Keratinocyte (primary cell): ENCODE measurements at regions not wholly inside any gene's neighbourhood (a gene's known extent, or its start where the extent isn't known, plus 50 kb on each side); places are given as distances from the start of the nearest gene placed in this dataset.

ENCODE experiments used
- DNase-seq: peaks from one replicate; pipeline ENCODE4 v3.0.0-alpha.2; 2011; ENCODE audit warnings: low read depth, missing footprints, low spot score
- FAIRE-seq: peaks from 2 replicates; lab custom pipeline; 2011; peaks lifted over from hg19 to GRCh38; lab: Jason Lieb, UNC
- H2AFZ ChIP-seq: 2 replicates; pipeline ENCODE4 v1.6.0; 2012; ENCODE audit warnings: low read length, control low read depth, inconsistent platforms; ENCODE audit not compliant: control insufficient read depth
- H3K27ac ChIP-seq: 2 replicates; pipeline ENCODE4 v1.5.1; 2011; ENCODE audit warnings: low read length; ENCODE audit not compliant: control insufficient read depth, insufficient read depth
- H3K27me3 ChIP-seq: 3 replicates; pipeline ENCODE4 v1.6.0; 2011; ENCODE audit warnings: low read length; ENCODE audit not compliant: control insufficient read depth, insufficient read depth; ENCODE audit errors: extremely low read depth
- H3K36me3 ChIP-seq, 2 experiments: 2 replicates in 1 of 2; 3 replicates in 1 of 2; pipeline ENCODE4 v1.5.1; 2011; ENCODE audit warnings: low read length in 2 of 2, mild to moderate bottlenecking in 1 of 2; ENCODE audit not compliant: control insufficient read depth in 2 of 2, insufficient read depth in 2 of 2; ENCODE audit errors: extremely low read depth in 1 of 2
- H3K4me1 ChIP-seq: 3 replicates; pipeline ENCODE4 v1.5.1; 2011; ENCODE audit warnings: low read length; ENCODE audit not compliant: control insufficient read depth, insufficient read depth; ENCODE audit errors: extremely low read depth
- H3K4me2 ChIP-seq: 3 replicates; pipeline ENCODE4 v1.6.0; 2011; ENCODE audit warnings: low read depth, low read length; ENCODE audit not compliant: control insufficient read depth, insufficient read depth; ENCODE audit errors: extremely low read depth
- H3K4me3 ChIP-seq, 3 experiments: fragments of 200-600 bp in 1 of 3; sonication (generic) in 1 of 3; 2 replicates in 2 of 3; 3 replicates in 1 of 3; pipeline ENCODE4 v1.5.1; 2011 to 2016; ENCODE audit warnings: low read length in 3 of 3, mild to moderate bottlenecking in 3 of 3, control low read depth in 2 of 3, inconsistent platforms in 1 of 3, low read depth in 1 of 3, mixed read lengths in 1 of 3, mixed run types in 1 of 3, moderate library complexity in 1 of 3; ENCODE audit not compliant: control insufficient read depth in 2 of 3, insufficient read depth in 2 of 3; ENCODE audit errors: extremely low read depth in 1 of 3
- H3K79me2 ChIP-seq: 2 replicates; pipeline ENCODE4 v1.6.0; 2012; ENCODE audit warnings: low read length; ENCODE audit not compliant: control insufficient read depth, insufficient read depth
- H3K9ac ChIP-seq: 3 replicates; pipeline ENCODE4 v1.6.0; 2011; ENCODE audit warnings: low read length; ENCODE audit not compliant: control insufficient read depth, insufficient read depth; ENCODE audit errors: extremely low read depth
- H3K9me1 ChIP-seq: 3 replicates; pipeline ENCODE4 v1.6.0; 2011; ENCODE audit warnings: low read length; ENCODE audit not compliant: control insufficient read depth, insufficient read depth; ENCODE audit errors: extremely low read depth
- H3K9me3 ChIP-seq: 2 replicates; pipeline ENCODE4 v1.5.1; 2012; ENCODE audit warnings: low read depth, low read length; ENCODE audit not compliant: control insufficient read depth
- H4K20me1 ChIP-seq: 3 replicates; pipeline ENCODE4 v1.6.0; 2011; ENCODE audit warnings: low read length; ENCODE audit not compliant: control insufficient read depth, insufficient read depth; ENCODE audit errors: extremely low read depth
- EZH2 ChIP-seq: IDR thresholded peaks from one replicate; pipeline ENCODE4 v1.6.1; 2012; ENCODE audit warnings: inconsistent platforms, mild to moderate bottlenecking, low read length, moderate library complexity
- dilution Hi-C: fragments of 300-500 bp; cut with MboI; formaldehyde crosslinking; loops from one replicate; pipeline ENCODE4 v1.7.0; 2020; ENCODE audit warnings: low sequenced_read_pairs; ENCODE audit not compliant: extremely low pct_ligation_motif_present
- TF ChIP-seq, protein P1 (sequence below), 3 experiments: IDR thresholded peaks in 1 of 3; conservative IDR thresholded peaks in 1 of 3; optimal IDR thresholded peaks in 1 of 3; 2 replicates in 2 of 3; 3 replicates in 1 of 3; pipeline versions ENCODE3 to v1.5.1; 2011; ENCODE audit warnings: low read length in 3 of 3, mild to moderate bottlenecking in 3 of 3, moderate library complexity in 2 of 3, control low read depth in 1 of 3, inconsistent platforms in 1 of 3; ENCODE audit not compliant: insufficient read depth in 2 of 3; ENCODE audit errors: extremely low read depth in 1 of 3

DNA sequence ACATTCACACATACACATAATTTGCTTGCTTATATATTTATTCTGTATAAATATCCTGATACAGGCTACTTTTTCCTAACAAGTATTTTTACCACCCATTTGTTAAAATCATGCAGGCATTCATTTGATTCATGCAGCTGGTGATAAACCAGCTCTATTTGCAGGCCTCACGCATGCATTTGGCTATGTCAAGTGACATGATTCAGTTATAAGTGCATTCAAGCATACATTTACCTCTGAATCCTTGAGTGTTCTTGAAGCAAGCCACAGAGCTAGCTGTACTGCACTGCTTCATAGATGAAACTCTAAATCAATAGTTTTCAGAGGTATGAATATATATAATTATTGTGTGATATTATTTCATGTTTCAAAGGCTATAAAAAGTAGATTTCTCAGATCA, 544.0 kb upstream of the AGA start:
- Histone ChIP-seq H3K4me2 (no peak overlapping the region), H3K9me1 (no peaks in the 10 kb centered on the region), H3K27ac (no peak overlapping the region), H4K20me1 (no peaks in the 10 kb centered on the region), H3K4me3 (no peak overlapping the region), H3K9ac (no peak overlapping the region), H3K27me3 (no peaks in the 10 kb centered on the region), H3K9me3 (no peaks in the 10 kb centered on the region), H3K4me1 (no peaks in the 10 kb centered on the region), H2AFZ (no peak overlapping the region), H3K79me2 (no peaks in the 10 kb centered on the region), H3K36me3 (no peaks in the 10 kb centered on the region)
- TF ChIP-seq EZH2: no peak
- TF ChIP-seq, protein P1, sequence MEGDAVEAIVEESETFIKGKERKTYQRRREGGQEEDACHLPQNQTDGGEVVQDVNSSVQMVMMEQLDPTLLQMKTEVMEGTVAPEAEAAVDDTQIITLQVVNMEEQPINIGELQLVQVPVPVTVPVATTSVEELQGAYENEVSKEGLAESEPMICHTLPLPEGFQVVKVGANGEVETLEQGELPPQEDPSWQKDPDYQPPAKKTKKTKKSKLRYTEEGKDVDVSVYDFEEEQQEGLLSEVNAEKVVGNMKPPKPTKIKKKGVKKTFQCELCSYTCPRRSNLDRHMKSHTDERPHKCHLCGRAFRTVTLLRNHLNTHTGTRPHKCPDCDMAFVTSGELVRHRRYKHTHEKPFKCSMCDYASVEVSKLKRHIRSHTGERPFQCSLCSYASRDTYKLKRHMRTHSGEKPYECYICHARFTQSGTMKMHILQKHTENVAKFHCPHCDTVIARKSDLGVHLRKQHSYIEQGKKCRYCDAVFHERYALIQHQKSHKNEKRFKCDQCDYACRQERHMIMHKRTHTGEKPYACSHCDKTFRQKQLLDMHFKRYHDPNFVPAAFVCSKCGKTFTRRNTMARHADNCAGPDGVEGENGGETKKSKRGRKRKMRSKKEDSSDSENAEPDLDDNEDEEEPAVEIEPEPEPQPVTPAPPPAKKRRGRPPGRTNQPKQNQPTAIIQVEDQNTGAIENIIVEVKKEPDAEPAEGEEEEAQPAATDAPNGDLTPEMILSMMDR (optimal IDR thresholded peaks at IDR 0.05 in 1 of 3, IDR thresholded peaks at IDR 0.05 in 1 of 3, conservative IDR thresholded peaks at IDR 0.05 in 1 of 3; ENCODE audit: extremely low read depth in 1 of 3, insufficient read depth in 2 of 3, low read length in 3 of 3): no peak
- no peak for DNase-seq
- dilution Hi-C loops: no loop called here
- no peak for FAIRE-seq

DNA sequence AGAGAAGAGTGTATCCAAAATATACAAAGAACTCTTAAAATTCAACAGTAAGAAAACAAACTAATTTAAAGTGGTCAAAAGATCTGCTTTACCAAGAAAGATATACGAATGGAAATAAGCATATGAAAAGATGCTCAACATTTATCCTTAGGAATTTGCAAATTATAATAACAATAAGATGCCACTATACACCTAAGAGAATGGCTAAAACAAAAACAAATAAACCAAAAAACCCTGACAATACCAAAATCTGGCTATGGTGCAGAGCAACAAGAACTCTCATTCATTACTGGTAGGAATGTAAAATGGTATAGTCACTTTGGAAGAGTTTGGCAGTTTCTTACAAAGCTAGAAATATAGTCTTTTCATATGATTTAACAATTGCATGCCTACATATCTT, 545.7 kb upstream of the AGA start:
- Histone ChIP-seq H3K27ac (no peak overlapping the region), H2AFZ (no peak overlapping the region), H3K9me3 (no peaks in the 10 kb centered on the region), H3K27me3 (no peaks in the 10 kb centered on the region), H3K4me3 (no peak overlapping the region), H3K9ac (no peak overlapping the region), H3K4me1 (no peaks in the 10 kb centered on the region), H3K4me2 (no peak overlapping the region), H3K36me3 (no peaks in the 10 kb centered on the region), H3K9me1 (no peaks in the 10 kb centered on the region), H3K79me2 (no peaks in the 10 kb centered on the region), H4K20me1 (no peaks in the 10 kb centered on the region)
- no peak for DNase-seq
- FAIRE-seq: no peak
- TF ChIP-seq, protein P1 (optimal IDR thresholded peaks at IDR 0.05 in 1 of 3, IDR thresholded peaks at IDR 0.05 in 1 of 3, conservative IDR thresholded peaks at IDR 0.05 in 1 of 3; ENCODE audit: extremely low read depth in 1 of 3, insufficient read depth in 2 of 3, low read length in 3 of 3): no peak
- no peak for TF ChIP-seq EZH2
- dilution Hi-C loops: no loop called here
